ENCODE measurements at regions not wholly inside any gene's neighbourhood (a gene's known extent, or its start where the extent isn't known, plus 50 kb on each side); places are given as distances from the start of the nearest gene placed in this dataset.

DNA sequence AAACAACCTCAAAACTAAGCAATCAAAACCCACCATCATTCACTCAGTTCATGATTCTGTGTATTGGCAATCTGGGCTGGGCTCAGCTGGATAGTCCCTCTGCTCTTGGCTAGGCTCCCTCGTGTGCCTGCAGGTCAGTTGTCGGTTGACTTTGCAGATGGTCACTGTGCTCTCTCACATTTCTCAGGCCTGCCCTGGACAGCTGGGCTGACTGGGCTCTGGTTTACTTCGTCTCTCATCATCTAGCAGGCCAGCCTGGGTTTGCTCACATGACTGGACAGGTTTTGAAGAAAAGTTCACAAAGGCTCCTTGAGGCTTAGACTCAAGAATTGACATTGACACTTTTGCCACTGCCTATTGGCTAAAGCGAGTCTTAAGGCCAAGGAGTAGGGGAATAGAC lies 105.0 kb upstream of the CTNNB1 start:
- TF ChIP-seq, protein P1, sequence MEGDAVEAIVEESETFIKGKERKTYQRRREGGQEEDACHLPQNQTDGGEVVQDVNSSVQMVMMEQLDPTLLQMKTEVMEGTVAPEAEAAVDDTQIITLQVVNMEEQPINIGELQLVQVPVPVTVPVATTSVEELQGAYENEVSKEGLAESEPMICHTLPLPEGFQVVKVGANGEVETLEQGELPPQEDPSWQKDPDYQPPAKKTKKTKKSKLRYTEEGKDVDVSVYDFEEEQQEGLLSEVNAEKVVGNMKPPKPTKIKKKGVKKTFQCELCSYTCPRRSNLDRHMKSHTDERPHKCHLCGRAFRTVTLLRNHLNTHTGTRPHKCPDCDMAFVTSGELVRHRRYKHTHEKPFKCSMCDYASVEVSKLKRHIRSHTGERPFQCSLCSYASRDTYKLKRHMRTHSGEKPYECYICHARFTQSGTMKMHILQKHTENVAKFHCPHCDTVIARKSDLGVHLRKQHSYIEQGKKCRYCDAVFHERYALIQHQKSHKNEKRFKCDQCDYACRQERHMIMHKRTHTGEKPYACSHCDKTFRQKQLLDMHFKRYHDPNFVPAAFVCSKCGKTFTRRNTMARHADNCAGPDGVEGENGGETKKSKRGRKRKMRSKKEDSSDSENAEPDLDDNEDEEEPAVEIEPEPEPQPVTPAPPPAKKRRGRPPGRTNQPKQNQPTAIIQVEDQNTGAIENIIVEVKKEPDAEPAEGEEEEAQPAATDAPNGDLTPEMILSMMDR (IDR thresholded peaks at IDR 0.05; ENCODE audit: insufficient read depth, low read depth, low read length) = no peak
- no peak for TF ChIP-seq EZH2 (IDR thresholded peaks at IDR 0.05; ENCODE audit: insufficient read depth, low read length)
